PC-9 (cell line): ENCODE measurements at regions not wholly inside any gene's neighbourhood (a gene's known extent, or its start where the extent isn't known, plus 50 kb on each side); places are given as distances from the start of the nearest gene placed in this dataset.

Source experiments
- CTCF ChIP-seq: fragments of 200-600 bp; sonication (generic); conservative IDR thresholded peaks from 2 replicates; pipeline ENCODE4 v1.6.1; 2017; ENCODE audit warnings: mixed run types, antibody characterized with exemption, mild to moderate bottlenecking, moderate library complexity
- EZH2 ChIP-seq: fragments of 200-600 bp; sonication (generic); IDR thresholded peaks from 2 replicates; pipeline ENCODE4 v1.8.0; 2017; ENCODE audit warnings: antibody characterized with exemption, low read depth

DNA sequence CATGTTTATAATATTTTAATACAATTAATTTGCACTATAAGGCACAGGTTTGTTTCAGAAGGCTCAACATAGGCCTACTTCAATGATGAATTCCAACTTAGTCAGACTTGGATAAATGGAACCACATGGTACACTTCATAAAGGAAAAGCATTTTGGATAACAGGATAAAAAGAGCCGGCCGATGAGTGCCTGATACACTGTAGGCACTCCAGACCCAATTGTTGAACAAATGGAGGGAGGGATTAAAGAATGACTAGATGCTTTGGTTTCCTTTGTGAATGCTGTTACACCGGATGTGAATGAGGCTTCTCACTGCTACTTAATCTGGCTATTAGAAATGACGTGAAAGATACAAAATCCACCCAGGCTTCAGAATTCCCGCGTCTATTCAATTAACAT lies 104.1 kb upstream of the KCTD1 start:
- TF ChIP-seq CTCF (no peak), EZH2 (no peak)
